NCI-H2029 (cell line): ENCODE measurements at regions not wholly inside any gene's neighbourhood (a gene's known extent, or its start where the extent isn't known, plus 50 kb on each side); places are given as distances from the start of the nearest gene placed in this dataset.

Experiments used
- DNase-seq: peaks from one replicate; lab custom pipeline; 2025; lab: John Stamatoyannopoulos, UW

DNA sequence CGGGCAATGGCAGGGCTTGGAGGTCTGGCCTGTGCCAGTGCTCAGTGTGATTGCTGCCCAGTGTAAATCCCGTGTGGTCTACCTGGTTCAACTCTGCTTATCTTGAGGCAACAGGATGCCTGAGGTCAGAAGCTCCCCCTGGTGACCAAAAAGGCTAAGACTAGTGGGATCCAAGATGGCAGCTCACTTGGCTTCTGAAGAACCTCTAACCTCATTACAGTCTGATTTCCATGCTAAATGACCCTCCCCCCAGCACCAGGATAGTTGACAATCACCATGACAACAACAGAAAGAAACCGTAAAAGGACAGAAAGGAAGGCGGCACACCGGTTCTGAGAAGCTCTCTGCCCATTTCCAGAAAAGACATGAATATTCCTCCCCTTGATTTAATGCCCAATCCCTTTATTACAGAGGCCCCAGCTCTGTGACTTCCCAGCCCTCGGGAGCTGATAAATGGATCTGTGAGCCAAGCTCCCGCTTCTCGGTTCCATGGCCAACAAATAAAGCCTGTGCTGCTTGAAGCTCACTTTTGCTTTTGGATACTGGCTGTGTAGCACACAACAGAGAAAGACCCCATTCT, 398.4 kb downstream of the CTTN start:
- DNase-seq: no peak

DNA sequence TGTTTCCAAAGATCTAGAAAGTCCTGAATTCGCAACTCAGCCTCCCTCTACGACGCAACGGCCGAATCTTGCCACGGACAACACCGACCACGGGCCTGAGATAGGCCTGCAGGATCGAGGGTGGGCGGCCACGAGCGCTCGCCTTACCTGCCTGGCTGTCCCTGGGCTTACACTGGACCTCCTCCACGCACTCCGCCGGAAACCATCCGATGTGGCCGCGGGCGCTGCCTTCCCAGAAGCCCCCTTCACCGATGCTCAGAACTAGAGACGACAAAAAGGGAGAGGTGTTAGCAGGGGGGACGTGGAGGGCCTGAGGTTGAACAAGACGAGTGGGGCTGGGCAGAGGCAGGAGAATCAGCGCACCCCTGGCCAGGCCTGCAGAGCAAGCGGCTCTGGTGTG, 400.0 kb downstream of the CTTN start:
- no peak for DNase-seq

- DNase-seq: no peak
Observed at GRCh38 chr11:70799386-70799785, 401.1 kb downstream of the CTTN start.

DNA sequence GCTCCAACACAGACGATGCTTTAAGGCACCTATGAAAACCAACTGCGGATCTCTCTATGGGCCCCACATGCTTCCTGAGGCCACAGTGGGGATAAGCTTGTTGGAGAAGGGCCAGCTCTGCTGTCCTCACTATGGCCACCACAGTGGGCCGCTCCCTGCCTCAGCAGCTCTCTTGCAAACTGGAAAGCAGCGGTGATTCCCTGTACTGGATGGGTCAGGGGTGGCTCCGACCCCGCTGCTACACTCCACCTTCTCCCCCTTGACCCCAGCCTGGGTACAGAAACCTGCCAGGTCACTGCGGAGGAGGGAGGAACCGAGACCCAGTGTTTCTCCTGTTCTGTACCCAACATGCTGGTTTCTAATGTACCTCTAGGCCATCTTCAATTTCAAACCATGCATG, 403.9 kb downstream of the CTTN start:
- DNase-seq: no peak

DNA sequence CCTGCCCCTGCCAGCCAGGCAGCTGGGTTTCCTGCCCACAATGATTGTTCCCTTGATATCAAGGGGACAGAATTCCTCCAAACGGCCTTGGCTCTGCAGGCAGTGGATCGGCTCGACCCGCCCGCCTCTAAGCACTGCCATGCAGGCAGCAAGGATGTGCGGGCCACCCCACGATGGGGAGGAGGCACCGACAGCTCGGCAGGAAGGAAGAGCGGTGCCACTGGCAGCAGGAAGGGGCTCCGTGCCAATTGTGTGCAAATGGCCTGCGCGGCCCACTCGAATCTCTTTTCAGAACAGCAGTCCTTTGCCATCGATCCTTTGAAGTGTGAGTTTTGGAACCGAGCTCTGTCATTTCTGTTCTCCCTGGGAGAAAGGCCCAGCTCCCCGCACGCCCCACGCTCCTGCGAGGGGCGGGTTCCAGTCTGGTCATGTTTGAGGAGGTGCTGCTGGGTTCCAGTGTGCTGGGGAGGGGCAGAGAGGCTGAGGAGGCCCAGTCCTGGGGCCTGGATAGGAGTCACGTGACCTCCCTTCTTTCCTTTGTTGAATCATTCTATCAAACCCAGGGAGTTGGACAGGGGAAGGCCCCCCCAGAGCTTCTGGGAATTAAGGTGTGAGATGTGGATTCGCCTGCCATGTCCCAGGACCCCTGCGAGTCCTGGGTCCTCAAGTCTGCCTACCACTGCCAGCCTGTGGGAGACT, 406.0 kb downstream of the CTTN start:
- DNase-seq: no peak

- no peak for DNase-seq
Observed at GRCh38 chr11:70805243-70805642, 406.9 kb downstream of the CTTN start.

GRCh38 chr11:70805971-70806370, 407.6 kb downstream of the CTTN start:
- no peak for DNase-seq

GRCh38 chr11:70806461-70807194, 408.3 kb downstream of the CTTN start:
- DNase-seq: no peak

DNA sequence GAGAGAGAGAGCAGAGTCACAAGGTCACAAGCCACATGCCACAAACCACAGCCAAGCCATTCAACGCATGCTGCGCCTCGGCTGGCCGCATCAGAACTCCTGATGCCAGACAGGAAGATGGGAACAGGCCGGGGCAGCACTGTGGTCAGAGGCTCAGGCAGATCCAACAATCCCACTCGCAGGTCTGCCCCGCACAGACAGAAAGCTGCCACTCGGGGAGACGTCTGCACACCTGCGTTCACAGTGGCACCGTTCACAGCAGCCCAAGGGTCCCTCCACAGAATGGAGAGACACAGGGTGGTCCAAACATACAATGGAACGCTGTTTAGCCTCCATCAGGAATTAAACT, 408.8 kb downstream of the CTTN start:
- DNase-seq: no peak

GRCh38 chr11:70808686-70809375, 410.5 kb downstream of the CTTN start:
- no peak for DNase-seq

- no peak for DNase-seq
Observed at GRCh38 chr11:70810133-70810532, 411.8 kb downstream of the CTTN start.

DNA sequence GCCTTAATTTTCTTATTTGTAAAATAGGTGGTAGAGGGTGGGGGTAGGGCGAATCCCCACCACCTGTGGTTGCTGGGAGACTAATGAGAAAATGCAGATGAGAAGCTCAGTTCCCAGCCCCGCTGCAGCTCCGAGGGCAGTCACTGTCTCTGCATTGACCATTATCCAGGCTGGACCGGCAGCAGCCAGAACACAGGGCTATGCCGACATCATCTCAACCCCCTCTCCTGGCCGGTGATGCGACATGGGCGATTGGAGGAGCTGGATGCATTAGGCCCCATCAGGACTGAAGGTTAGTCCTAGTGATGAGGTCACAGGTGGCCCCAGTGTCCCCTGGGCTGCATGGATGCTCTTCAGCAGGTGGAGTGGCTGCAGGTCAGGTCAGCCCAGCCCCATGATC, 412.4 kb downstream of the CTTN start:
- DNase-seq: no peak

DNA sequence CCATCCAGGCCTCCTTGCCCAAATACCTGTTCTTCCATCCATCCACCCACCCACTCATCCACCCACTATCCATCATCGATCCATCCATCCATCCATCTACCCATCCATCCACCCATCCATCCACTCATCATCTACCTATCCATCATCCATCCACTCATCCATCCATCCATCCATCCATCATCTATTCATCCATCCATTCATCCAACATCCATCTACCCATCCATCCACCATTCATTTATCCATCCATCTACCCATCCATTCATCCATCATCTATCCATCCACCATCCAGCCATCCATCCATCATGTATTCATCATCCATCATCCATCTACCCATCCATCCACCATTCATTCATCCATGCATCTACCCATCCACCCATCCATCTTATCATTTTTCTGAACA, 413.2 kb downstream of the CTTN start:
- no peak for DNase-seq

GRCh38 chr11:70811915-70812314, 413.6 kb downstream of the CTTN start:
- no peak for DNase-seq

DNA sequence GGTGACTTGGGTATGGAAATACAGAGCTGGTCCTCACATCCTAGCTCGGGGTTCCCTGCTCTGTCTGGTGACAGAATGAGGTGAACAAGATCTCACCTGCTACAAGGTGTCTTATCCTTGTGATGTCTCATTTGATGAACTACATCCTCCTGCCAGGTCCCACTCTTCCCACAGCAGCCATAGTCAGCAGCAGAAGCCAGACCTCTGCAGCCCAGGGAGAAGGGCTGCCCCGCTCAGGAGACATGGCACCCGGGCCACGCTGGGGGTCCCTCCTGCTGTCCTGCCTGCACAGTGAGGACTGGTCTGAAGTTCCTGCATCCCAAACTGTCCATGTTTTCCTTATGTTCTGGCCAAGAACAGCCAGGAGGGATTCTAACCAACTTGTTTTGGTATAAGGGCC, 414.1 kb downstream of the CTTN start:
- DNase-seq: no peak

DNA sequence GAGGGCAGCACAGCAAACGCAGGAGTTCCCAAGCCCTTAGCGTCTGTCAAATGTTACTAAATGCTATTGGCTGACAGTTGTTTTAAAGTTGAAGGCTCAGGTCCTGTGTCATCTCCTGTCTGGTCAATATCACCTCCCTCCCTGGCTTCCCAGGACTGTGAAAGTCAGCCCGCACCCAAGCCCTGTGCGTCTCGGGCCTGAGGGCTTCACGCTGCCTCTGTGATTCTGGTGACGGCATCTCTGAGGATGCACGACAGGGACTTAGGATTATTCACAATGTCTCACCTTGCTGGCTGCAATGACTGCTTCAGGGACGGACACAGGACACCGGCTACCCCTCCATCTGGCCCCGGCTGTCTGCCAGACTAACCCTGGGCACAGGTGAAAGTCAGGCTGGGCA, 415.3 kb downstream of the CTTN start:
- DNase-seq: no peak

DNA sequence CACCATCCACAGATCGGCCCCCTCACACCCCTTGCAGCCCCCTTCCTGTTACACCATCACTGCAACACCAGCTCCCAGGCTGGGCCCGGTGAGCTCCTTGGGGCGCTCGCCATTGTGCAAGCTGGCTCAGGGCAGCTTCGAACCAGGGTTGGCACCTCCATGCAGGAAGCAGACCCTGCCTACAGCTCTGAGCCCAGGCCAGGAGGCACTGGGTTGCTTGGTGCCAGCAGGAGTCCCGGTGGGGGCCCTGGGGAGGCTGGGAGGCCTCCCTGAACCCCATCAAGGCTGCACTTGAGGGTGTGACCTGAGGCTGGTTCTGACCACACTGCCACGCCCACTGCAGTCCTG, 417.1 kb downstream of the CTTN start:
- DNase-seq: no peak

DNA sequence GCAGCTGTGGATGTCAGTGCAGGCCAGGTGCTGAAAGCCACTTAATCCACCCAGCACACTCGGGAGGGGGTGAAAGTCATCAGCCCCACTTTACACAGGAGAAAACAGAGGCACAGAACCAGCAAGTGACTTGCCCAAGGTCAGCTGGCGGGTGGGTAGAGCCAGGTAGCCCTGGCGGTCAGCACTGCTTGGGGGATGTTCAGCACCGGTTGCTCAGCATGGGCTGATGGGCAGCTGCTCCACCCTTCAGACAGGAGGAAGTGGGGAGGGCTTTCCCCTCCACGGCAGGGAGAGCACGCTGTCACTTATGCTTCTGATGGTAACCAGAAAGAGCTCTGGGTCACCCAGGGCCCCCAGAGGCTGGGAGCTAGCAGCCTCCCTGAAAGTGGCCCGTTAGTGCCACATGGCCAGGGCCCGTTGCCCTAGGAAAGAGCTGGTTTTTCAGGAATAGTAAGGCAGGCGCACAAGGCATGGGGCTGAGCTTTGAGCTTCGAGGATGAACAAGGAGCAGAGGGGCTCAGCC, 417.9 kb downstream of the CTTN start:
- DNase-seq: no peak

DNA sequence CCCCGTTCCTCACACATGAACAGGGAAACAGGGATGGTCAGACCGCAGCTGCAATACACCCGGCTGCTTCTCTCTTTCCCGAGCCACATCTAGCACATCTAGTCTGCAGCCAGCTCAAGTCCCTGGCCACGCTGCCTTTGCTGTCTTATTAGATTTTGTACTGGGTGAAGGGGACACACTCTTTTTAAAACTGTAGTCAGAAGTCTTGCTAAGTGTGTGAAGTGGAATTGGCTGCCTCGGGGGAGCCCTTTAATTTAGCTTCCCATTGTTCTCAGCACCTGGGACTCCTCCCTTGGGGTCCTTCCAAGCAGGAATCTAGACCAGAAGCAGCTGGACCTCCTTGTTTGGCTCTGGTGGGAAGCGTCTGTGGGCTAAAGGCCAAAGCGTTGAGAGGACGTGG, 420.0 kb downstream of the CTTN start:
- DNase-seq: no peak

DNA sequence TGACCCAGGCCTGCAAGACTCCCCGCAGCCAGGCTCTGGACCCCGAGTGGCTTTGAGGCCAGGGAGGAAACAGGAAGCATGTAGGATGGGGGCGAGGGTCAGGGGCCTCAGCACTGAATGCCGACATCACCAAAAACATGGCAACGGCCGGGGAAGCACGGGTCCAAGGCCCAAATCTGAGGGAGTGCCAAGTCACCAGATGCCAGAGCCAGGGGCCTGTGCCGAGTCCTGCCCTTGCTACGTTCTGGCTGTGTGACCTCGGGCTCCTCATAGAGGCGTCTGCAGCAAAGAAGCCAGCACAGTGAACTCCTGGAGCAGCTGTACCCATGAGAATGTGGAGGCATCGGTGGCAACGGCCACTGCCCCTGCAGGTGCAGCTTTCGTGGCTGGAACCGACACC, 420.7 kb downstream of the CTTN start:
- no peak for DNase-seq

- DNase-seq: no peak
Observed at GRCh38 chr11:70820311-70820710, 422.0 kb downstream of the CTTN start.

GRCh38 chr11:70820712-70821111, 422.4 kb downstream of the CTTN start:
- no peak for DNase-seq

DNA sequence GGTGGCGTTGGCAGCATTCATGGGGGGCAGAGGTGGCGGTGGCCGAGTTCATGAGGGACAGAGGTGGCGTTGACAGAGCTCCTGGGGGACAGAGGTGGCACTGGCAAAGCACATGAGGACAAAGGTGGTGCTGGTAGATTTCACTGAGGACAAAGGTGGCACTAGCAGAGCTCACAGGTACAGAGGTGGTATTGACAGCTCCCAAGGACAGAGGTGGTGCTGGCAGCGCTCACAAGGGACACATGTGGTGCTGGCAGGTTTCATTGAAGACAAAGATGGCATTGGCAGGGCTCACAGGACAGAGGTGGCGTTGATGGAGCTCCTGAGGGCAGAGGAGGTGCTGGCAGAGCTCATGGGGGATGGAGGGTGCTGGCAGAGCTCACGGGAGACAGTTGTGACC, 425.4 kb downstream of the CTTN start:
- DNase-seq: no peak
